Upper lobe of left lung (tissue), 6 donors: ENCODE measurements at regions not wholly inside any gene's neighbourhood (a gene's known extent, or its start where the extent isn't known, plus 50 kb on each side); places are given as distances from the start of the nearest gene placed in this dataset.
"Not testable (repeated sequence)": the region's sequence is repeated elsewhere in the genome, so short reads cannot be mapped to it uniquely, and the experiment has no call there.

Source experiments
- ATAC-seq, 2 donors: fragments of 200-7000 bp; cut with Tn5 transposase; one replicate each; pipeline ENCODE4 v1.9.1; 2022; ENCODE audit warnings: mild to moderate bottlenecking in 2 of 2, moderate library complexity in 2 of 2; ENCODE audit not compliant: low FRiP score in 2 of 2
- DNase-seq, 2 donors: peaks; one replicate each; pipeline ENCODE4 v3.0.0-alpha.2; 2019 to 2020
- H3K27ac ChIP-seq, 4 donors: fragments of 200-600 bp; sonication (generic); one replicate each; pipeline ENCODE4 v1.5.1; 2016 to 2019
- H3K27me3 ChIP-seq, 4 donors: fragments of 200-600 bp; sonication (generic); one replicate each; pipeline ENCODE4 v1.5.1; 2017 to 2019
- H3K36me3 ChIP-seq, 4 donors: fragments of 200-600 bp; sonication (generic); one replicate each; pipeline ENCODE4 v1.5.1; 2016 to 2019
- H3K4me1 ChIP-seq, 4 donors: fragments of 200-600 bp; sonication (generic); one replicate each; pipeline ENCODE4 v1.5.1; 2018 to 2019
- H3K4me3 ChIP-seq, 4 donors: fragments of 200-600 bp; sonication (generic); one replicate each; pipeline ENCODE4 v1.5.1; 2017 to 2019; ENCODE audit warnings: mild to moderate bottlenecking in 2 of 4, moderate library complexity in 1 of 4
- H3K9me3 ChIP-seq, 4 donors: fragments of 200-600 bp; sonication (generic); one replicate each; pipeline ENCODE4 v1.5.1; 2018 to 2019
- EP300 ChIP-seq, 4 donors: sonication (generic); formaldehyde crosslinking; IDR thresholded peaks; one replicate each; pipeline ENCODE4 v1.5.1; 2017; ENCODE audit warnings: antibody characterized with exemption in 4 of 4, control low read depth in 2 of 4
- POLR2A ChIP-seq, 4 donors: fragments of 450-650 bp; IDR thresholded peaks; one replicate each; pipeline ENCODE4 v1.5.1; 2016 to 2017; ENCODE audit warnings: antibody characterized with exemption in 4 of 4, mild to moderate bottlenecking in 2 of 4
- POLR2AphosphoS5 ChIP-seq, 2 donors: sonication (generic); formaldehyde crosslinking; IDR thresholded peaks; one replicate each; pipeline ENCODE4 v1.5.1; 2017; ENCODE audit warnings: antibody characterized with exemption in 2 of 2
- WGBS, 2 donors: methylation state at CpG; one replicate each; pipeline ENCODE4 v1.1.5; 2017 to 2018; 5-methylcytosine and 5-hydroxymethylcytosine counted together
- TF ChIP-seq, protein P1 (sequence below), 6 experiments: fragments of 450-650 bp in 4 of 6; fragments of 200-600 bp in 2 of 6; sonication (generic) in 2 of 6; IDR thresholded peaks; one replicate each; pipeline ENCODE4 v1.5.1; 2016 to 2019; ENCODE audit warnings: antibody characterized with exemption in 6 of 6
- donor health status: DM: no; HTN: no; CAD: no; lungs with moderate emphysema.
- donor health status: DM: no; HTN: yes; CAD: no; lungs with severe emphysema.

DNA sequence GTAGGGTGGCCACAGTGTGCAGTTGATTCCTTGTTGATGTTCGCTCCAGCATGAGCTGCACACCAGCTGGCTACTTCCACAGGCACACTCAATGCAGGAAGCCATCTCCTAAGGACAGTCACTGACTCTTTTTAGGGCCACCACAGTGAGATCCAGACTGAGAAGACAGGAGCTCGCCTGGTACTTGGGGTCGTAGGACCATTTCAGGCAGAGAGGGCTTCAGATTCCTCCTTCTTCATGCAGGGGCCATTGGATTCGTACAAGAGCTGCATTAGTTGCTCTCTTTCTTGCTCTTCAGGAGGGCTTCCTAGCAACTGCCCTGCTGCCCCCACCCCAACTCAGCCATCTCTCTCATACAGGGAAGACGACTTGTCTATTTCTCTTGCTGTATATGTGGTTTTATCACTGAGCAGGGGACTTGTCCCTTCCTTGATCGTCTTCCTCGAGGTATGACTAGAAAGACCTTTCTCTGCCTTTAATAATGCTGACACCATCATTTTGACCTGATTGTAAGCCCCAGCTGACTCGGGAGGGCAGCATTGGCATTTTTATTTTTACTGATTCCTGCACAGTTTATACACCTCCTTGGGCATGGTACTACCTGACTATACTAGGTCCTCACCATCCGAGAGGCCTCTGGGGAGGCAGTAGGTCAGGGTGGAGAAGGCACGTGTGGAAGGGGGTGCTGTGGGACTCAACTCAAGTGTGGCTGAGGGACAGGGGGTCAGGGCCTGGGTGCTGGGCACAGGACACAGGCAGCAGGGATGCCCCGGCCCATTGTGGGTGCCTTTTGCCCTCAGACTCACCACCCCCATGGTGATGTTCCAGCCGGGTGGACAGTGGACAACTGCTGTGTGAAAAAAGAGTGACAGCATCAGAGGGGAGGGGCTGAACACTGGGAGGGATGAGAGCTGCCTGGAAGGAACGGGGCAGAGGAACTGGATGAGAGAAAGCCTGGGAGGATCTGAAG, 136.7 kb upstream of the ZNF746 start:
- no peak for TF ChIP-seq EP300 (IDR thresholded peaks at IDR 0.05)
- TF ChIP-seq POLR2AphosphoS5 (IDR thresholded peaks at IDR 0.05): no peak
- TF ChIP-seq POLR2A (IDR thresholded peaks at IDR 0.05): no peak
- TF ChIP-seq, protein P1, sequence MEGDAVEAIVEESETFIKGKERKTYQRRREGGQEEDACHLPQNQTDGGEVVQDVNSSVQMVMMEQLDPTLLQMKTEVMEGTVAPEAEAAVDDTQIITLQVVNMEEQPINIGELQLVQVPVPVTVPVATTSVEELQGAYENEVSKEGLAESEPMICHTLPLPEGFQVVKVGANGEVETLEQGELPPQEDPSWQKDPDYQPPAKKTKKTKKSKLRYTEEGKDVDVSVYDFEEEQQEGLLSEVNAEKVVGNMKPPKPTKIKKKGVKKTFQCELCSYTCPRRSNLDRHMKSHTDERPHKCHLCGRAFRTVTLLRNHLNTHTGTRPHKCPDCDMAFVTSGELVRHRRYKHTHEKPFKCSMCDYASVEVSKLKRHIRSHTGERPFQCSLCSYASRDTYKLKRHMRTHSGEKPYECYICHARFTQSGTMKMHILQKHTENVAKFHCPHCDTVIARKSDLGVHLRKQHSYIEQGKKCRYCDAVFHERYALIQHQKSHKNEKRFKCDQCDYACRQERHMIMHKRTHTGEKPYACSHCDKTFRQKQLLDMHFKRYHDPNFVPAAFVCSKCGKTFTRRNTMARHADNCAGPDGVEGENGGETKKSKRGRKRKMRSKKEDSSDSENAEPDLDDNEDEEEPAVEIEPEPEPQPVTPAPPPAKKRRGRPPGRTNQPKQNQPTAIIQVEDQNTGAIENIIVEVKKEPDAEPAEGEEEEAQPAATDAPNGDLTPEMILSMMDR (IDR thresholded peaks at IDR 0.05): no peak
- DNase-seq: no peak
- Histone ChIP-seq H3K36me3 (no peaks in the 10 kb centered on the region), H3K9me3 (no peaks in the 10 kb centered on the region), H3K27me3 (no peaks in the 10 kb centered on the region), H3K27ac (no peak overlapping the region), H3K4me3 (no peak overlapping the region), H3K4me1 (no peaks in the 10 kb centered on the region)
- ATAC-seq: no peak
- WGBS, 2 donors: 66 to 77% methylated on average over 10 to 13 of the region's 13 CpGs

DNA sequence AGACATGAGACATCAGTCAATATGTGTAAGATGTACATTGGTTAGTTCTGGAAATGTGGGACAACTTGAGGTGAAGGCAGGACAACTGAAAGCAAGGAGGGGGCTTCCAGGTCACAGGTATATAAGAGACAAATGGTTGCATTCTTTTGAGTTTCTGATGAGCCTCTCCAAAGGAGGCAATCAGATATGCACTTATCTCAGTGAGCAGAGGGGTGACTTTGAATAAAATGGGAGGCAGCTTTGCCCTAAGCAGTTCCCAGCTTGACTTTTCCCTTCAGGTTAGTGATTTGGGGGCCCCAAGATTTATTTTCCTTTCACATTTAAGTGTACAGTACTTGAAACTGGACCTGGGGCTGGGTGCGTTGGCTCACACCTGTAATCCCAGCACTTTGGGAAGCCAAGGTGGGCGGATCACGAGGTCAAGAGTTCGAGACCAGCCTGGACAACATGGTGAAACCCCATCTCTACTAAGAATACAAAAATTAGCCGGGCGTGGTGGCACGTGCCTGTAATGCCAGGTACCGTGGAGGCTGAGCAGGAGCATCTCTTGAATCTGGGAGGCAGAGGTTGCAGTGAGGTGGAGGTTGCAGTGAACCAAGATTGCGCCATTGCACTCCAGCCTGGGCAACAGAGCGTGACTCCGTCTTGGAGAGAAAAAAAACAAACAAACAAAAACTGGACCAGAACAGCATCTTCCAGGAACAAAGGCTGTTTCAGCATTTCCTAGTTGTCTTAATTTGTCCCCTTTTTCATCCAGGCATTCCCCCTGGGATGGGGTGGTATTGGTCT, 130.9 kb upstream of the ZNF746 start:
- H3K36me3 ChIP-seq, H3K27ac ChIP-seq, H3K9me3 ChIP-seq, H3K4me3 ChIP-seq, DNase-seq, H3K27me3 ChIP-seq, ATAC-seq: not testable (repeated sequence)
- peaks cover 3 to 17% (median 5%) of the 10 kb centered on the region in 4 donors for H3K4me1 ChIP-seq
- WGBS, 2 donors: 76 to 88% methylated on average over 11 of the region's 11 CpGs

GRCh38 chr7:149627911-149628310, 130.3 kb upstream of the ZNF746 start:
- DNase-seq (no peak), ATAC-seq (no peak)
- H3K4me3 ChIP-seq: no peak overlapping the region
- H3K27me3 ChIP-seq: no peaks in the 10 kb centered on the region
- no peaks in the 10 kb centered on the region for H3K9me3 ChIP-seq
- H3K4me1 ChIP-seq: peaks cover 9 to 23% (median 10%) of the 10 kb centered on the region in 4 donors
- TF ChIP-seq POLR2AphosphoS5 (IDR thresholded peaks at IDR 0.05): no peak
- TF ChIP-seq, protein P1 (IDR thresholded peaks at IDR 0.05): no peak
- TF ChIP-seq POLR2A (IDR thresholded peaks at IDR 0.05): no peak
- TF ChIP-seq EP300 (IDR thresholded peaks at IDR 0.05): no peak
- no peak overlapping the region for H3K27ac ChIP-seq
- 55 to 74% methylated on average over 2 to 3 of the region's 3 CpGs for WGBS, 2 donors
- no peaks in the 10 kb centered on the region for H3K36me3 ChIP-seq

GRCh38 chr7:149626972-149627371, 129.4 kb upstream of the ZNF746 start:
- ATAC-seq (no peak), DNase-seq (peak in 1 of 2 donors; percentile 27)
- Histone ChIP-seq H3K4me3 (no peak overlapping the region), H3K4me1 (peaks cover 17 to 33% (median 18%) of the 10 kb centered on the region in 4 donors), H3K36me3 (no peaks in the 10 kb centered on the region), H3K9me3 (no peaks in the 10 kb centered on the region), H3K27me3 (no peaks in the 10 kb centered on the region), H3K27ac (no peak overlapping the region)
- TF ChIP-seq, protein P1 (IDR thresholded peaks at IDR 0.05): no peak
- no peak for TF ChIP-seq POLR2A (IDR thresholded peaks at IDR 0.05)
- no peak for TF ChIP-seq POLR2AphosphoS5 (IDR thresholded peaks at IDR 0.05)
- no peak for TF ChIP-seq EP300 (IDR thresholded peaks at IDR 0.05)
- WGBS, 2 donors: 66 to 78% methylated on average over 10 of the region's 10 CpGs

GRCh38 chr7:149625947-149626392, 128.4 kb upstream of the ZNF746 start:
- no peak for DNase-seq
- H3K4me3 ChIP-seq: no peak overlapping the region
- WGBS, 2 donors: 55 to 57% methylated on average over 7 of the region's 7 CpGs
- no peak overlapping the region for H3K27ac ChIP-seq
- no peaks in the 10 kb centered on the region for H3K27me3 ChIP-seq
- TF ChIP-seq, protein P1 (IDR thresholded peaks at IDR 0.05): no peak
- TF ChIP-seq EP300 (IDR thresholded peaks at IDR 0.05) (no peak), POLR2AphosphoS5 (IDR thresholded peaks at IDR 0.05) (no peak), POLR2A (IDR thresholded peaks at IDR 0.05) (no peak)
- H3K4me1 ChIP-seq: peaks cover 18 to 37% (median 18%) of the 10 kb centered on the region in 4 donors
- ATAC-seq: no peak
- no peaks in the 10 kb centered on the region for H3K9me3 ChIP-seq
- H3K36me3 ChIP-seq: peaks cover 2 to 4% (median 2%) of the 10 kb centered on the region in 4 donors
